ENCODE measurements at regions not wholly inside any gene's neighbourhood (a gene's known extent, or its start where the extent isn't known, plus 50 kb on each side); places are given as distances from the start of the nearest gene placed in this dataset.
"Not testable (repeated sequence)": the region's sequence is repeated elsewhere in the genome, so short reads cannot be mapped to it uniquely, and the experiment has no call there.

GRCh38 chr5:85340790-85341189, 956.1 kb upstream of the EDIL3 start:
- intact Hi-C loops (cut with DNase I), result no loop called here
- no peak for DNase-seq (ENCODE audit: low spot score)

- DNase-seq (ENCODE audit: low spot score), result no peak
- intact Hi-C loops (cut with DNase I), result no loop called here
Observed at GRCh38 chr5:85345818-85346217, 961.1 kb upstream of the EDIL3 start.

- no peak for DNase-seq (ENCODE audit: low spot score)
- intact Hi-C loops (cut with DNase I), result no loop called here
Observed at GRCh38 chr5:85357309-85357708, 972.6 kb upstream of the EDIL3 start.

DNA sequence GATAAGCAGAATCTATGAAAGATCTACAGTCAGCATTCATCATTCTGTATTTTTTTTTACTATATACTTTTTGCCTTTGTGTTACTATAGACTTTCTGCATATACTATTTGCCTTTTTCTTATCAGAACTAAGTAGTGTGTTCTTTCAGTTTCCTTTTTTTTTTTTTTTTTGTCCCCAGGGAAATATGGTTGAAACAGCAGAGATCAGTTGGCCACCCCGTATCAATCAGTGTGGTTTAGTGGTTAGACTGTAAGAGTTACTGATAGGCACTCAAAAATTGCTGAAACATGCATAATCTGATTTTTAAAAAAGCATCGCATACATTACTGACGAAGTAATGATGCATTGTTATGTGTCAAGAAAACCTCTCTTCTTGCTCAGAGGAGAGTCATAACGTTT, 990.8 kb upstream of the EDIL3 start:
- DNase-seq (ENCODE audit: low spot score), result no peak
- intact Hi-C loops (cut with DNase I), result no loop called here

- no peak for DNase-seq (ENCODE audit: low spot score)
- intact Hi-C loops (cut with DNase I), result no loop called here
Observed at GRCh38 chr5:85388770-85389169, 1004.1 kb upstream of the EDIL3 start.

- DNase-seq (ENCODE audit: low spot score); intact Hi-C loops (cut with DNase I): not testable (repeated sequence)
Observed at GRCh38 chr5:85392309-85392708, 1007.6 kb upstream of the EDIL3 start.

GRCh38 chr5:85395526-85395925, 1010.8 kb upstream of the EDIL3 start:
- intact Hi-C loops (cut with DNase I), result no loop called here

DNA sequence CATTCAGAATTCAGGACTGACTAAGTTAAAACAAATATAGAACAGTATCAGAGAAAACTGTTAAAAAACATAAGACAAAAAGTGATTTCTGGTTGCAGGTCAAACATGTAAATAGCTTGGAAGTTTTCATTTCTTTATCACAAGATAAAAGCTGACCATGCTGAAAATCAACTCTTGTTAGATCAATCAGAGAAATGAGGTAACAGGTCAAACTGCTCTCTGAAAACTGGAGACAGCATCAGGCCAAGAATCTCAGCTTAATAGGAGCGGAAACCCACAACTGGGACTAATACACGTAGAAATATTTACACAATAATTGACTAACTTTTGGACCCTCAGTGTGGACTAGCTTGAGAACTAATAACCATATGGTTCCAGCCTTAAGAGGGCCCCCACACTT, 1012.8 kb upstream of the EDIL3 start:
- no peak for DNase-seq (ENCODE audit: low spot score)
- intact Hi-C loops (cut with DNase I), result no loop called here

More at GRCh38 chr5:85395526-85395925, 1010.8 kb upstream of the EDIL3 start:
- DNase-seq (ENCODE audit: low spot score), result no peak

GRCh38 chr5:85428426-85428934, 1043.8 kb upstream of the EDIL3 start:
- intact Hi-C loops (cut with DNase I), result no loop called here
- no peak for DNase-seq (ENCODE audit: low spot score)

DNA sequence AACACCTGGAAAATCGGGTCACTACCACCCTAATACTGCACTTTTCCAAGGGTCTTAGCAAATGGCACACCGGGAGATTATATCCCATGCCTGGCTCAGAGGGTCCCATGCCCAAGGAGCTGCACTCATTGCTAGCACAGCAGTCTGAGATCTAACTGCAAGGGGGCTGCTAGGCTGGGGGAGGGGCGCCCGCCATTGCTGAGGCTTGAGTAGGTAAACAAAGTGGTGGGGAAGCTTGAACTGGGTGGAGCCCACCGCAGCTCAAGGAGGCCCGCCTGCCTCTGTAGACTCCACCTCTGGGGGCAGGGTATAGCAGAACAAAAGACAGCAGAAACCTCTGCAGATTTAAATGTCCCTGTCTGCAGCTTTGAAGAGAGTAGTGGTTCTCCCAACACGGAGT, 1047.0 kb upstream of the EDIL3 start:
- intact Hi-C loops (cut with DNase I); DNase-seq (ENCODE audit: low spot score): not testable (repeated sequence)

DNA sequence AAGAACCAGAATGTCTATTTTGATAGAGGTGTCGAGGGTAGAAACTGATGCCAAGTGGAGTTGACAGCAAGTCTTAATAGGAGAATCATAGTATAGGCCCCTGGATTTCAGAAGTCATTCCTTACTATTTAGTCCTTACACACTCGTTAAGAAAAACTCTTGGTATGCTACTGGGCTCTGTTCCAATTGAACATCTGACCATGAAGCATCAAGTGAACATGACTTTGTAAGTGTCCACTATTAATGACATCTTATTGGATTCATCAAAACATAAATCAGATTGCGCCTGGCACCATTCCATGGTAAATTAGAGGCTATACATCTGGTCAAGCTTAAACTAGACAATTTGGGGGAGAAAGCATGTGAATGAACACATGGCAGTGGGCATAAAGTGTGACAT, 1056.5 kb upstream of the EDIL3 start:
- DNase-seq (ENCODE audit: low spot score), result no peak
- intact Hi-C loops (cut with DNase I), result no loop called here

- DNase-seq (ENCODE audit: low spot score), result no peak
- intact Hi-C loops (cut with DNase I), result no loop called here
Observed at GRCh38 chr5:85441853-85442252, 1057.2 kb upstream of the EDIL3 start.

- no peak for DNase-seq (ENCODE audit: low spot score)
- intact Hi-C loops (cut with DNase I), result no loop called here
Observed at GRCh38 chr5:85452322-85453025, 1067.8 kb upstream of the EDIL3 start.

DNA sequence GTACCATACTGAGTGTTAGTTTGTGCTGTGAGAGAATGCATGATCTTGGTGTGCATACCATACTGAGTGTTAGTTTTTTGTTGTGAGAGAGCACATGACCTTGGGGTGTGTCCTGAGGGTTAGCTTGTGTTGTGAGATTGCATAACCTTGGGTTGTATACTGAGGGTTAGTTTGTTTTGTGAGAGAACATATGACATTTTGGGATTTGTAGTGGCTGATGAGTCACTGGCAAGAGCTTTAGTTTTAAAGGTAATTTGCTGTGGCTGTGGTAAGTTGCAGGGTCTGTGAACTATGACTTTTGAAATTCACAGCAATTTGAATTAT, 1068.3 kb upstream of the EDIL3 start:
- intact Hi-C loops (cut with DNase I), result no loop called here
- DNase-seq (ENCODE audit: low spot score), result no peak

- DNase-seq (ENCODE audit: low spot score), result no peak
- intact Hi-C loops (cut with DNase I), result no loop called here
Observed at GRCh38 chr5:85458319-85458718, 1073.6 kb upstream of the EDIL3 start.

DNA sequence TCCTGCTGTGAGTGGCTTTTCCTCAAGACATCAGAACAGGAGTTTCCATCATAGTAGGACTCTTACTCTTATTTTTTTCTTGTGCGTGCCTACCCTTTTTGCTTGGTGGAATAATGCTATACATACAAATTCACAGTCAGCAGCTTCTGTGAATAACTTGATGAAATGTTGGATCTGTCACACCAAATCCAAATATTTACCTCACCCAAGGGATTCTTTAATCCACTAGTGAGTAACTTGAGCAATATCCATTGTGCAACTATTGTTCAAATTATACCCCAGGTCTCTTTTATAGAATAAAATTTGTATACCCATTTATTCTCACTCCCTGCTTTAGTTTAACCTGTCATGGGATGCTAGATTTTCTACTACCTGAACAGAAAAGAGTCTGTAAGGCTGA, 1078.3 kb upstream of the EDIL3 start:
- no peak for DNase-seq (ENCODE audit: low spot score)
- intact Hi-C loops (cut with DNase I), result no loop called here

GRCh38 chr5:85466423-85466822, 1081.7 kb upstream of the EDIL3 start:
- intact Hi-C loops (cut with DNase I), result no loop called here
- no peak for DNase-seq (ENCODE audit: low spot score)

DNA sequence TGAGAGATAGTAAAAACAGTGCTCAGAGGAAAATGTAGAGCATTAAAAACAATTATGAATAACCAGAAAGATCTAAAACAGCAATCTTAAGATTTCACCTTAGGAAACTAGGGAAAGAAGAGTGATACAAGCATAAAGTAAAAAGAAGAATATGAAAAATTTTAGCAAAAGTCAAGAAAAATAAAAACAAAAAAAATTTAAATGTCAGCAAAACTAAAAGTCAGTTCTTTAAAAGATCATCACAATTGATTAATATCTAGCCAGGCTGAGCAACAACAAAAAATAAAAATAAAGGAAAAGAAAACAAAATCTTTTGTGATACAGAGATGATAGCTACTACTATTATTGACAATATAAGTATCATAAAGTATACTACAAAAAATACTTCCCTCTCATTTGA, 1088.1 kb upstream of the EDIL3 start:
- no peak for DNase-seq (ENCODE audit: low spot score)
- intact Hi-C loops (cut with DNase I), result no loop called here

DNA sequence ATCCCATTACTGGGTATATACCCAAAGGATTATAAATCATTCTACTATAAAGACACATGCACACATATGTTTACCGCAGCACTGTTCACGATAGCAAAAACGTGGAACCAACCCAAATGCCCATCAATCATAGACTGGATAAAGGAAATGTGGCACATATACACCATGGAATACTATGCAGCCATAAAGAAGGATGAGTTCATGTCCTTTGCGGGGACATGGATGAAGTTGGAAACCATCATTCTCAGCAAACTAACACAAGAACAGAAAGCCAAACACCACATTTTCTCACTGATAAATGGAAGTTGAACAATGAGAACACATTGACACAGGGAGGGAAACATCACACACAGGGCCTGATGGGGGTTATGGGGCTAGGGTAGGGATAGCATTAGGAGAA, 1090.5 kb upstream of the EDIL3 start:
- DNase-seq (ENCODE audit: low spot score); intact Hi-C loops (cut with DNase I): not testable (repeated sequence)

- intact Hi-C loops (cut with DNase I), result no loop called here
- DNase-seq (ENCODE audit: low spot score), result no peak
Observed at GRCh38 chr5:85476617-85477016, 1091.9 kb upstream of the EDIL3 start.

DNA sequence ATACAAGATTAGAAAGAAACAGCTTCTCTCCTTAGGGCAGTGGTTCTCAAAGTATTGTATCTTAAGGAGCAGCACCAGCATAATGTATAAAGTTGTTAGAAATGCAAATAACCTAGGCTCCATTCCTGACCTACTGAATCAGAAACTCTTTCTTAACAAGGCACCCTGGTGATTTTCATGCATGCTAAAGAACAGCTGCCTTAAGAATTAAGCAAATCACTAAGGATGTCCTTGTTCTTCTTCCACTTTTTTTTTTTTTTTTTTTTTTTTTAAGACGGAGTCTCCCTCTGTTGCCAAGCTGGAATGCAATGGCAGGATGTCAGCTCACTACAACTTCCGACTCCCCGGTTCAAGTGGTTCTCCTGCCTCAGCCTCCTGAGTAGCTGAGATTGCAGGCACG, 1095.2 kb upstream of the EDIL3 start:
- intact Hi-C loops (cut with DNase I), result no loop called here
- no peak for DNase-seq (ENCODE audit: low spot score)

All from posterior vena cava (tissue), 2 donors.